Tibial nerve (tissue), 4 donors: ENCODE measurements at regions not wholly inside any gene's neighbourhood (a gene's known extent, or its start where the extent isn't known, plus 50 kb on each side); places are given as distances from the start of the nearest gene placed in this dataset.
"Not testable (repeated sequence)": the region's sequence is repeated elsewhere in the genome, so short reads cannot be mapped to it uniquely, and the experiment has no call there.

Experiments
- DNase-seq, 2 donors: peaks; one replicate each; pipeline ENCODE4 v3.0.0-alpha.2; 2019; ENCODE audit warnings: low spot score in 2 of 2
- H3K27ac ChIP-seq, 4 donors: fragments of 200-600 bp; sonication (generic) in 3 of 4; one replicate each; pipeline ENCODE4 v1.5.1; 2017 to 2019; ENCODE audit warnings: mild to moderate bottlenecking in 1 of 4
- H3K27me3 ChIP-seq, 2 donors: fragments of 200-600 bp; sonication (generic) in 1 of 2; one replicate each; pipeline versions ENCODE4 v1.5.1 to v1.6.0; 2017 to 2019
- H3K36me3 ChIP-seq, 3 donors: fragments of 200-600 bp; sonication (generic); one replicate each; pipeline ENCODE4 v1.5.1; 2018 to 2019
- H3K4me1 ChIP-seq, 4 donors: fragments of 200-600 bp; sonication (generic) in 3 of 4; one replicate each; pipeline ENCODE4 v1.5.1; 2017 to 2019
- H3K4me3 ChIP-seq, 4 donors: fragments of 200-600 bp; sonication (generic) in 3 of 4; one replicate each; pipeline ENCODE4 v1.5.1; 2017 to 2019; ENCODE audit warnings: mild to moderate bottlenecking in 1 of 4, moderate library complexity in 1 of 4
- H3K9me3 ChIP-seq, 4 donors: fragments of 200-600 bp; sonication (generic) in 3 of 4; one replicate each; pipeline ENCODE4 v1.5.1; 2017 to 2019
- EP300 ChIP-seq, 2 donors: sonication (generic); formaldehyde crosslinking; IDR thresholded peaks; one replicate each; pipeline ENCODE4 v1.6.1; 2017; ENCODE audit warnings: antibody characterized with exemption in 2 of 2, mild to moderate bottlenecking in 1 of 2
- POLR2A ChIP-seq, 2 donors: fragments of 450-650 bp; IDR thresholded peaks; one replicate each; pipeline ENCODE4 v1.6.1; 2017; ENCODE audit warnings: antibody characterized with exemption in 2 of 2, mild to moderate bottlenecking in 2 of 2, moderate library complexity in 2 of 2
- WGBS, 2 donors: methylation state at CpG; one replicate each; pipeline ENCODE4 v1.1.5; 2018; 5-methylcytosine and 5-hydroxymethylcytosine counted together
- TF ChIP-seq, protein P1 (sequence below), 5 experiments: fragments of 200-600 bp in 3 of 5; fragments of 450-650 bp in 2 of 5; sonication (generic) in 3 of 5; IDR thresholded peaks; one replicate each; pipeline ENCODE4 v1.5.1; 2016 to 2019; ENCODE audit warnings: antibody characterized with exemption in 5 of 5, mild to moderate bottlenecking in 3 of 5, moderate library complexity in 2 of 5

DNA sequence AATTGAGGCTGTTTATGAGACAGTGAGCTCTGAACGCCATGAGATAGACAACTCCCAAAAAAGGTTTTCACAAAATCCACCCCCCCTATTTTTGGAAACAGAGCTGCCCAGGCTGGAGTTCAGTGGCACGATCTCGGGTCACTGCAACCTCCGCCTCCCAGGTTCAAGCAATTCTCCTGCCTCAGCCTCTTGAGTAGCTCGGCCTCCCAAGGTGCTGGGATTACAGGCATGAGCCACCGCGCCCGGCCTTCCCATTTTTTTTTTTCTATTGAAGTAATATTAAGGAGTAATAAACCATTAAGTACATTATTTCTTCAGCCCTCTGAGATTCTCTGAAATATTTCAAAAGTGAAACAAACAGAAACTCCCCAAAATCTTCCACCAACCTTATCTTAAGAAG is 252.8 kb upstream of the NETO1 start:
- WGBS, 2 donors = 91 to 94% methylated on average over 8 of the region's 8 CpGs
- no peaks in the 10 kb centered on the region for H3K4me1 ChIP-seq
- H3K27ac ChIP-seq = no peak overlapping the region
- TF ChIP-seq EP300 (IDR thresholded peaks at IDR 0.05) (no peak), POLR2A (IDR thresholded peaks at IDR 0.05) (no peak)
- H3K9me3 ChIP-seq = no peaks in the 10 kb centered on the region
- no peak overlapping the region for H3K4me3 ChIP-seq
- DNase-seq = no peak
- no peaks in the 10 kb centered on the region for H3K27me3 ChIP-seq
- no peaks in the 10 kb centered on the region for H3K36me3 ChIP-seq

- H3K36me3 ChIP-seq = no peaks in the 10 kb centered on the region
- no peaks in the 10 kb centered on the region for H3K4me1 ChIP-seq
- no peaks in the 10 kb centered on the region for H3K9me3 ChIP-seq
- no peak overlapping the region for H3K4me3 ChIP-seq
- no peaks in the 10 kb centered on the region for H3K27me3 ChIP-seq
- no peak for DNase-seq
- no peak for TF ChIP-seq EP300 (IDR thresholded peaks at IDR 0.05)
- TF ChIP-seq, protein P1, sequence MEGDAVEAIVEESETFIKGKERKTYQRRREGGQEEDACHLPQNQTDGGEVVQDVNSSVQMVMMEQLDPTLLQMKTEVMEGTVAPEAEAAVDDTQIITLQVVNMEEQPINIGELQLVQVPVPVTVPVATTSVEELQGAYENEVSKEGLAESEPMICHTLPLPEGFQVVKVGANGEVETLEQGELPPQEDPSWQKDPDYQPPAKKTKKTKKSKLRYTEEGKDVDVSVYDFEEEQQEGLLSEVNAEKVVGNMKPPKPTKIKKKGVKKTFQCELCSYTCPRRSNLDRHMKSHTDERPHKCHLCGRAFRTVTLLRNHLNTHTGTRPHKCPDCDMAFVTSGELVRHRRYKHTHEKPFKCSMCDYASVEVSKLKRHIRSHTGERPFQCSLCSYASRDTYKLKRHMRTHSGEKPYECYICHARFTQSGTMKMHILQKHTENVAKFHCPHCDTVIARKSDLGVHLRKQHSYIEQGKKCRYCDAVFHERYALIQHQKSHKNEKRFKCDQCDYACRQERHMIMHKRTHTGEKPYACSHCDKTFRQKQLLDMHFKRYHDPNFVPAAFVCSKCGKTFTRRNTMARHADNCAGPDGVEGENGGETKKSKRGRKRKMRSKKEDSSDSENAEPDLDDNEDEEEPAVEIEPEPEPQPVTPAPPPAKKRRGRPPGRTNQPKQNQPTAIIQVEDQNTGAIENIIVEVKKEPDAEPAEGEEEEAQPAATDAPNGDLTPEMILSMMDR (IDR thresholded peaks at IDR 0.05) = no peak
- TF ChIP-seq POLR2A (IDR thresholded peaks at IDR 0.05) = no peak
- 26 to 39% methylated on average over 2 of the region's 2 CpGs for WGBS, 2 donors
- H3K27ac ChIP-seq = no peak overlapping the region
These were observed 251.8 kb upstream of the NETO1 start for GRCh38 chr18:73119574-73119973.

DNA sequence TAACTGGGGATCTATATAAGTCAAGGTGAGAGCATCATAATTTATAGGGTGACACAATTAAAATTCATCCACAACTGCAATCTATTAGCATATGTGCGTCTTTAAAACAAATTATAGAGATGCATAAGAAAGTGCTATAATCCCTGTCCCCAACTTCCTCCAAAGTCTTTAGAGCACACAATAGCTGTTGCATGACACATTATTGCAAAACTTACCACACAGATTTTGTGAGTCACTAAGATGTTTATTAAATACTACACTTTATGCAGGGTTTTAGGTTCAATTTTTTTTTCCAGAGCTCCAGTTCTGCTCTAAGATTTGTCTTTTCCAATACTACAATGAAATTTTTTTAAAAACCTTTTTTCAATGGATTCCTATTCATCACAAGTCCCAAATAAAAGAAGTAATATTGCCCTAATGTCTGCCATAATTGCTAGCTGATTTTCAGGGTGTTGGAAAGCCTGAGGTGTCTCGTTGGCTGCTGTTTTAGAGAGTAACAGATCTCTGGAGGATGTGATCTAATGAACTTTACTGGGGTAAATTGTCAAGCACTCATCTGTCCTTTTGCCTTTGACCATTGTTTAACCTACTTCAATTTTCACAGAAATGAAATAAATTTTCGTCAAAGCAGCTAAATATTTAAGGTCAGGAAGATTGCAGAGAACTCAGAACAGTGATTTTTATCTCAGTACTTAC is 250.5 kb upstream of the NETO1 start:
- Histone ChIP-seq H3K27me3 (no peaks in the 10 kb centered on the region), H3K4me1 (no peaks in the 10 kb centered on the region), H3K27ac (no peak overlapping the region), H3K4me3 (no peak overlapping the region), H3K9me3 (no peaks in the 10 kb centered on the region), H3K36me3 (no peaks in the 10 kb centered on the region)
- TF ChIP-seq POLR2A (IDR thresholded peaks at IDR 0.05) (no peak), EP300 (IDR thresholded peaks at IDR 0.05) (no peak)
- 61 to 66% methylated on average over 3 of the region's 3 CpGs for WGBS, 2 donors
- no peak for DNase-seq

DNA sequence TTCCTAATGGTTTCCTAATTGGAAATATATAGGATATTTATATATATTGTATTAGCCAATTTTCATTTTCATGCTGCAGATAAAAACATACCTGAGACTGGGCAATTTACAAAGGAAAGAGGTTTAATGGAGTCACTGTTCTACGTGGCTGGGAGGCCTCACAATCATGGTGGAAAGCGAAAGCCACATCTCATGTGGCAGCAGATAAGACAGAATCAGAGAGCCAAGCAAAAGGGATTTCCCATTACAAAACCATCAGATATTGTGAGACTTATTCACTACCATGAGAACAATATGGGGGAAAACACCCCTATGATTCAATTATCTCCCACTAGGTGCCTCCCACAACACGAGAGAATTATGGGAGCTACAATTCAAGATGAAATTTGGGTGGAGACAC is 242.5 kb upstream of the NETO1 start:
- 77 to 84% methylated on average over 3 of the region's 3 CpGs for WGBS, 2 donors
- TF ChIP-seq EP300 (IDR thresholded peaks at IDR 0.05) = no peak
- Histone ChIP-seq H3K27ac (no peak overlapping the region), H3K4me3 (no peak overlapping the region), H3K4me1 (no peaks in the 10 kb centered on the region), H3K27me3 (no peaks in the 10 kb centered on the region), H3K36me3 (no peaks in the 10 kb centered on the region), H3K9me3 (no peaks in the 10 kb centered on the region)
- DNase-seq = no peak

GRCh38 chr18:73101977-73102376 is 234.2 kb upstream of the NETO1 start:
- H3K27me3 ChIP-seq = no peaks in the 10 kb centered on the region
- WGBS, 2 donors = 93% methylated on average over 4 of the region's 4 CpGs
- H3K36me3 ChIP-seq = no peaks in the 10 kb centered on the region
- no peak for DNase-seq
- H3K4me1 ChIP-seq = no peaks in the 10 kb centered on the region
- H3K4me3 ChIP-seq = no peak overlapping the region
- H3K9me3 ChIP-seq = no peaks in the 10 kb centered on the region
- TF ChIP-seq, protein P1 (IDR thresholded peaks at IDR 0.05) = no peak
- TF ChIP-seq POLR2A (IDR thresholded peaks at IDR 0.05) (no peak), EP300 (IDR thresholded peaks at IDR 0.05) (no peak)
- H3K27ac ChIP-seq = no peak overlapping the region

- not testable (repeated sequence) for H3K27ac ChIP-seq, H3K36me3 ChIP-seq, H3K27me3 ChIP-seq, H3K4me3 ChIP-seq, H3K4me1 ChIP-seq, DNase-seq, H3K9me3 ChIP-seq
- WGBS, 2 donors = 79 to 92% methylated on average over 6 of the region's 6 CpGs
These were observed 233.7 kb upstream of the NETO1 start for GRCh38 chr18:73101491-73101890.

- TF ChIP-seq EP300 (IDR thresholded peaks at IDR 0.05) (no peak), POLR2A (IDR thresholded peaks at IDR 0.05) (no peak)
- TF ChIP-seq, protein P1 (IDR thresholded peaks at IDR 0.05) = no peak
- WGBS, 2 donors = 69 to 78% methylated on average over 2 of the region's 2 CpGs
- DNase-seq = no peak
These were observed 232.0 kb upstream of the NETO1 start for GRCh38 chr18:73099759-73100158.

More at GRCh38 chr18:73099759-73100158, 232.0 kb upstream of the NETO1 start:
- no peaks in the 10 kb centered on the region for H3K9me3 ChIP-seq
- H3K36me3 ChIP-seq = no peaks in the 10 kb centered on the region
- no peaks in the 10 kb centered on the region for H3K27me3 ChIP-seq
- H3K4me3 ChIP-seq = no peak overlapping the region
- no peaks in the 10 kb centered on the region for H3K4me1 ChIP-seq
- no peak overlapping the region for H3K27ac ChIP-seq
